GM19023 (cell line): ENCODE measurements at regions not wholly inside any gene's neighbourhood (a gene's known extent, or its start where the extent isn't known, plus 50 kb on each side); places are given as distances from the start of the nearest gene placed in this dataset.
A peak's percentile ranks its signal among the peaks of the same experiment; 100 is the strongest.
"Not testable (repeated sequence)": the region's sequence is repeated elsewhere in the genome, so short reads cannot be mapped to it uniquely, and the experiment has no call there.

ENCODE experiments used
- ATAC-seq: cut with Tn5 transposase; IDR thresholded peaks from one replicate; pipeline ENCODE4 v1.9.1; 2021; ENCODE audit warnings: mild to moderate bottlenecking, moderate library complexity; ENCODE audit not compliant: unreplicated experiment

DNA sequence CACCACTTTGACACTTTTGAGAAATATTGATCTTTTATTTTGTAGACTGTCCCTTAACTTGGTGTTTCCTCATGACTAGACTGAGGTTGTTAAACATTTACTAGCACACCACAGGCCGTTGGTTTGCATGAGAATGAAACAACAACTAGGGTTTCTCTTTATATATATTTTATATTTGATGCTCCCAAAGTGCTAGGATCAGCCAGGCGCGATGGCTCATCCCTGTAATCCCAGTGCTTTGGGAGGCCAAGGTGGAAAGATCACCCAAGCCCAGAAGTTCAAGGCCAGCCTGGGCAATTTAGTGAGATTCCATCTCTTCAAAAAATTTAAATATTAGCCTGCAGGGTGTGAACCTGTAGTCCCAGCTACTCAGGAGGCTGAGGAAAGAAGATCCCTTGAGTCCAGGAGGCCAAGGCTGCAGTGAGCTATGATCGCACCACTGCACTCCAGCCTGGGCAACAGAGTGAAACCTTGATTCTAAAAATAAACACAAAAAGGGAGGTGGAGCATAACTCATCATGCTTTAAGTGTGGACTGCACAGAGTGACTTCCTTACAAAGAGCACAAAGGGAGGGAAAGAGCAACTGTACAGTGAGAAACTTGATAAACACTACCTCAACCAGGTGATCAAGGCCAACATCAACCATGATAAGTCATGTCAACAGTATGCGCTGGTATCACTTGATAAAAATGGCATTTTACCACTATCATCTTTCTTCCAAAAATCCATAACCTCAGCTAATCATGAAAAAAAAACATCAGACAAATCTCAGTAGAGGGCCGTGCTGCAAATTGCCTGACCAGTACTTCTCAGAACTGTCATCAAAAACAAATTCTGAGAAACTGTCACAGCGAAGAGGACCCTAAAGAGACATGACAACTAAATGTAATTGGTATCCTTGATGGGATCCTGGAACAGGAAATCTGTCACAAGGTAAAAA is 72.8 kb upstream of the ATF7IP2 start:
- ATAC-seq, result peak; percentile 77

DNA sequence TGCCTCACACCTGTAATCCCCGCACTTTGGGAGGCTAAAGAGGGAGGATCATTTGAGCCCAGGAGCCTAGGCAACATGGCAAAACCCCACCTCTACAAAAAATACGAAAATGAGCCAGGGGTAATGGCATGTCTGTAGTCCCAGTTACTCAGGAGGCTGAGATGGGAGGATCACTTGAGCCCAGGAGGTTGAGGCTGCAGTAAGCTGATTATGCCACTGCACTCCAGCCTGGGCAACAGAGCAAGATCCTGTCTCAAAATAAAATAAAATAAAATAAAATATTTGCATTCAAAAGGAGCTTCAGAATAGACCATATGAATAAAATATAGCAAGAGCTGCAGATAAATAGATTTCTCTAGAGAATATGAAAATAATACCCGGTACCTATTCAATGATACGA is 71.5 kb upstream of the ATF7IP2 start:
- ATAC-seq, result no peak

DNA sequence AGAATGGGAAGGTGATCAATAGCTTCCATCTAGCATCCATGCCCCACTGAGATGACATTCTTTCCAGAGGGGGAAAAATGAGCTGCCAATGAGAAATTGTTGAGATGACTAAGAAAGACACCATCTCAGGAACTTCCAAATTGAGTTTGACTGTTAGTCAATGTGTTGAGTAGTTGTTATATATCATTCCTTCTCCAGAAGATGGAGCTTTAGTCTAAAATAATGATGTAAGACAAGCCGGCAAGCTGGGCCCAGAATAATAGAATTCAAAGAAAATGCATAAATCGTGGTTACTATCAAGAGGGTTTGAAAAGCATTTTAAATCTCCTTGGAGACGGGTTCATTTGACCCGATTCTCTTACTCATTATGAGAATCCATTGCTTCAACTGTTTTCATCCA is 71.0 kb upstream of the ATF7IP2 start:
- ATAC-seq, result no peak

DNA sequence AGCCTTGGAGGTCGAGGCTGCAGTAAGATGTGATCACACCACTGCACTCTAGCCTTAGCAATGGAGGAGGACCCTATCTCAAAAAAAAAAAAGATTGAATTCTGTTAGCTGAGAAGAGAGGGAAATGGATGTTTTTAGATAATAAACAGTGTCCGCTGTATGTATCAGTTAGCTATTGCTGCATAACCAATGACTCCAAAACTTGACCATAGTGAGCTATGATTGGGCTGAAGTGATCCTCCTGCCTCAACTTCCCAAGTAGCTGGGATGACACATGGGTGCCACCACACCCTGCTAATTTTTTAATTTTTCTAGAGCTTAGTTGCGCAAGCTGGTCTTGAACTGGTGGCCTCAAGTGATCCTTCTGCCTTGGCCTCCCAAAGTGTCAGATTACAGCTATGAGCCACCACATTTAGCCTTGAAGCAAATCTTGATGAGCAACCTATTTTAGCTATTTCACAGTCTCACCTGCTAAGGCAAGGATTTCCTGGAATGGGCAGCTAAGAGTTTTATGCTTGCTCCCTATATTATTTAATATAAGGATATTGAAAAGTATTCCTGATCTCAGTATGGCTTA is 68.3 kb upstream of the ATF7IP2 start:
- ATAC-seq, result no peak

DNA sequence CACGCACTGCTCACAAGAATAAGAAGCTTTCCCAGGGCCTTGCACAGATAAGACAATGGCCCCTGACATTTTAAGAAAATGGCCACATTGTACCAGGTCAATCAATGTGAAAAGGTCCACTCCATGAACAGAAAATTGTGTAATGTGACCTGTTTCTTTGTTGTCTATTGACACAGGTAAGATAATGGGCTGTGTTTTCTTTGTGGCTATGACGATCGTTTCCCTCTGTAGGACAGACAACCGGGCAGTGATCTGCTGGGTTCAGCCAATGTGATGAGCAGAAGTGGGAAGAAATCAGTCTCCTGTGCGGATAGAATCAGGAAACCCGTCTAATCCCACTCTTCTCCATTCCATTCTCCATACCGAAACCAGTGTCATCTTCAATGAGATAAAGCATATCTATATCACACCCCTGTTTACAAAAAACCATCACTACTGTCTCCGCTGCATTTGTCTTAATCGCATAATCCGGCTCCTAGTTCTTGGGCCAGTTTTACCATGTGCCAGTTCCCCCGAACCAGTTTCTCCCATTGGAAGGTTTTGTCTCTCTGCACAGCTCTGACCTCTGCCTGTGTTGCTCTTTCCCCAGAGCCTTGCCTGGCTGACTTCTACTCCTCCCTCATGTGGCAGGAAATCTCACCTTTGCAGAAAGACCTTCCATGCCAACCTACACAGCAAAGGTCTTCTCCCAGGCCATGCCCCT is 66.9 kb upstream of the ATF7IP2 start:
- ATAC-seq, result no peak

DNA sequence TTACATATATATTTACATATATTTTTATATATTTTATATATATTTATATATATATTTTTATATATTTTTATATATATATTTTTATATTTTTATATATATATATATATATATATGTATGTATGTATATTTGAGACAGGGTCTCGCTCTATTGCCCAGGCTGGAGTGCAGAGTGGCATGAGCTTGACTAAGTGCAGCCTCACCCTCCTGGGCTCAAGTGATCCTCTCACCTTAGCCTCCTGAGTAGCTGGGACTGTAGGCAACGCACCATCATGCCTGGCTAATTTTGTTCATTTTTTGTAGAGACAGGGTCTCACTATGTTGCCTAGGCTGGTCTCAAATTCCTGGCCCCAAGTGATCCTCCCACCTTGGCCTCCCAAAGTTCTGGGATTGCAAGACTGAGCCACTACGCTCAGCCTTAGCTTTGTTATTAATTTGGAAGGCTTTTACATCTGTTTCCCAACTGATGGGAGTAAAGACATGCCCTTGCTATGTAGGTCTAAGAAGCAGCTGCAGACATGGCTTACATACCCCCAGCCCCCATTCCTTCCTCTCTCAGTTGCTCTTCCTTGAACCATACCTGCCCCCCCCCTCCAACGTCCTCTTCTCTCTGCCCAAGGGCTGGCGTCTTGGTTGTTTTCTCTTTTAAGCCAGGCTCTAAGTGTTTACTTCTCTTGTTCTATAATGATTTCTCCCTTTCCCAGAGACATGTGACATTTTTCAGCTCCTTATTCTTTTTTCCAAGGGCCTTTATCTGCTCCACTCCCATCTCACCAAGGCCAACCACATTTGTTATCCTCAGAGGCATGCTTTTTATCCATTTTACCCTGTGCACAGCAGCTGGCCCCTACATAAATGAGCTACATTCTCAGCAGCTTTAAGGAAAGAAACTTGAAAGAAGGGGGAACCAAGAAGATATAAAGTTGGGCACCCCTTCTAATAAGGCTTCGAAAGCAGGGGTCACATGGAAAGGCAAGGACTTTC is 64.2 kb upstream of the ATF7IP2 start:
- ATAC-seq, result no peak

DNA sequence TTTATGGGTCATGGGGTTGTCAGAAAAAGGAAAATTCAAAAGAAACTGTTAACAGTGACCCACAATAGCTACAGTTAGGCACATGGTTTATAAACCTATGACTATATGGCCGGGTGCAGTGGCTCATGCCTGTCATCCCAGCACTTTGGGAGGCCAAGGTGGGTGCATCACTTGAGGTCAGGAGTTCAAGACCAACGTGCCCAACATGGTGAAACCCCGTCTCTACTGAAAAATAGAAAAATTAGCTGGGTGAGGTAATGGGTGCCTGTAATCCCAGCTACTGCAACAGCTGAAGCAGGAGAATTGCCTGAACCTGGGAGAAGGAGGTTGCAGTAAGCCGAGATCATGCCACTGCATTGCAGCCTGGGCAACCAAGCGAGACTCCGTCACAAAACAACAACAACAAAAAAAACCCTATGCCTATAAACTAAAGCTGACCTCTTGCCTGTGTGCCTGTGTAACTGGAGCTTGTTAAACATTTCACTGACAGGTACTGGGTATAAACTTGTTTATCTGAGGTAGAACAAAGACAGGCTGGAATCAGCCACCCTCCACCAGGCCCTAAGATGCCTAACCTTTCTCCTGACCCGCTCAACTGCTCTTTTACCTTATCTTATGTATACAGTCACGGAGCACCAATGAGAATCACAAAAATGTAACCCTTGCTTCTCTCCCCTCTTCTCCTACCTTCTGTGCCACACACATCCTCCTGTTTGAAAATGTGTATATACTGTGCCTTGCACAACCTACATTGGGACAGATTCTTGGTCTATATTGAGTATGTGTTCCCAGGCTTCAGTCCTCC is 62.9 kb upstream of the ATF7IP2 start:
- no peak for ATAC-seq

DNA sequence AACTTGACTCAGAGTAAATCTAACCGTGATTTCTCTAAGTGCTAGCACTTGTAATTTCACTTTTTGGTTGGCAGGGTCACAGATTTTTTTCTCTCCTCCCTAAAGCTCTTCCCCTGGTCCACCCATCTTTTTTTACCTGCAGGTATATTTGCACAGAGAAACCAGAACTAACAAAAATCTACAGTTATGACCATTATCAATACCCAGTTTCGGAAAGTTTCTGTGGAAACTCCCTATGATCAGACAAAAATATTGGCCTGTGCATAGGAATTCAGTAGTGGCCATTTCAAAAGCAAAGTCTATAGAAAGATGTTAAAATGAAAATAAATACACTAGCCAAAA is 62.4 kb upstream of the ATF7IP2 start:
- ATAC-seq, result no peak

DNA sequence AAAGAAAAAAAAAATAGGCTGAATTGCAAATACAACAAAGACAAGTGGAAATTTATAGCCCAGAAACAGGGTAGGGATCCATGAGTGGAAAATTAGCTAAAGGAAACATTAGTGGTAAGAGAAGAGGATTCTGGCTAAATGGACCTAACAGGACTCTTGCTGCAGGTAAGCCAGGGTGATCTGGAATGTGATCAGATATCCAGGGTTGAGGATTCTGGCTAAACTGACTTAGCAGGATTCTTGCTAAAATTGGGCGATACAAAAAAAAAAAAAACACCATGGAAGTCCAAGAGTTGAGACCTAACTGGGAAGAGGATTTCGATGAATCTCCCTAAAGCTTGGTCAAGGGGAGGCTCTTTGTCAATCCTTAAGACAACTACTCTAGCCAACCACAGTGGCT is 61.7 kb upstream of the ATF7IP2 start:
- no peak for ATAC-seq

DNA sequence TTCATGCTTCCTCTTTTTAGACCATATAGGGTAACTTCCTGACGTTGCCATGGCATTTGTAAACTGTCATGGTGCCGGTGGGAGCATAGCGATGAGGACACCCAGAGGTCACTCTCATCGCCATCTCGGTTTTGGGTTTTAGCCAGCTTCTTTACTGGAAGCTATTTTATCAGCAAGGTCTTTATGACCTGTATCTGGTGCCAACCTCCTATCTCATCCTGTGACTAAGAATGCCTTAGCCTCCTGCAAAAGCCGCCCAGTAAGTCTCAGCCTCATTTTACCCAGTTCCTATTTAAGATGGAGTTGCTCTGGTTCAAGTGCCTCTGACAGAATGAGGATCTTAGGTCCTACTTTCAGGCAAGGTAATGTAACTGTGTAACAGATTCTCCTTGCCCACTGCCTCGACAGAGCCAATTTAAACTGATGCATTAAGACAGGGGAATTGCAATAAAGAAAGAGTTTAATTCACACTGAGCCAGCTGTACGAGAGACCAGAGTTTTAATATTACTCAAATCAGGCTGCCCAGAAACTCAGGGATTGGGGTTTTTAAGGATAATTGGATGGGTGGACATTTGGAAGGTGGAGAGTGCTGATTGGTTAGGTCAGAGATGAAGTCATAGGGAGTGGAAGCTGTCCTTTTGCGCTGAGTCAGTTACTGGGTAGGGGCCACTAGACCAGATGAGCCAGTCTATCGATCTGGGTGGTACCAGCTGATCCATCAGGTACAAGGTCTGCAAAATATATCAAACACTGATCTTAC is 59.9 kb upstream of the ATF7IP2 start:
- ATAC-seq, result no peak

DNA sequence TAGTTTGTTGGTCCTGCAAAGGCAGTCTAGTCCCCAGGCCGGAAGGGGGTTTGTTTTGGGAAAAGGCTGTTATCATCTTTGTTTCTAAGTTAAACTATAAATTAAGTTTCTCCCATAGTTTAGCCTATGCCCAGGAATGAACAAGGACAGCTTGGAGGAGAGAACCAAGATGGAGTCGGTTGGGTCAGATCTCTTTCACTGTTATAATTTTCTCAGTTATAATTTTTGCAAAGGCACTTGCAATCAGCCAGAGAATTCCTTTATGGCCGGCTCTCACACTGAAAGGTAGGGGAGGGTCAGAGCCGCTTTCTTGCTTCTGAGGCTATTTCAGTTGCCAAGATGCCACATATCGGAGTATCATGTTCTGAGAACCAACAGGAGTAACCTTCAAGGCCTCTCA is 59.2 kb upstream of the ATF7IP2 start:
- no peak for ATAC-seq

DNA sequence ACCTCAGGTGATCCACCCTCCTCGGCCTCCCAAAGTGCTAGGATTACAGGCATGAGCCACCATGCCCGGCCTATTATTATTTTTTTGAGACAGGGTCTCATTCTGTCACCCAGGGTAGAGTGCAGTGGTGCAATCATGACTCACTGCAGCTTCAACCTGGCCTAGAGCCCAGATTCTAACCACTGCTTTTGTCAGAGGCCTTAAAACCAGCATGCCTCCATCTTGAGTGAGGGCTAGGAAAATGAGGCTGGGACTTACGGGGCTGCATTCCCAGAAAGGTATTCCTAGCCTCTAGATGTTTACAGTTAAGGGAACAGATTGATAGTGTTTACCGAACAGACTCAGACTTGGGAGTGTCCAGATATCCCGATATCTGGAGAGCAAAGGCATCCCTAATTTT is 57.6 kb upstream of the ATF7IP2 start:
- ATAC-seq, result not testable (repeated sequence)

DNA sequence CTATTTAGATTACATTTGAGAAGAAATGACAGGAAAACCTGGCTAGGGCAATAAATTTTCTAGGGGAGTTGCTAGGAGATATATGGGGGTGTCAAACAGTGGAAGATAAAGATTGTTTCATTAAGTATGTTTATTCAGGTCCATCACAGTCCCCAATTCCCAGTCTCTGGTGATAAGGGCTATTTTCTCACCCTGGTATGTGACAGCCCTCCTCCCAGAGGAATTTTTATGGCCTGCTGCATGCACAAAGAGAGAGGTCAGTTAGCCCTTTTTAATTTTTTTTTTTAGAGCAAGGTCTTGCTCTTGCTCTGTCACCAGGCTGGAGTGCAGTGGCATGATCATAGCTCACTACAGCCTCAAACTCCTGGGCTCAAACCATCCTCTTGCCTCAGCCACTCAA is 53.6 kb upstream of the ATF7IP2 start:
- ATAC-seq, result no peak

DNA sequence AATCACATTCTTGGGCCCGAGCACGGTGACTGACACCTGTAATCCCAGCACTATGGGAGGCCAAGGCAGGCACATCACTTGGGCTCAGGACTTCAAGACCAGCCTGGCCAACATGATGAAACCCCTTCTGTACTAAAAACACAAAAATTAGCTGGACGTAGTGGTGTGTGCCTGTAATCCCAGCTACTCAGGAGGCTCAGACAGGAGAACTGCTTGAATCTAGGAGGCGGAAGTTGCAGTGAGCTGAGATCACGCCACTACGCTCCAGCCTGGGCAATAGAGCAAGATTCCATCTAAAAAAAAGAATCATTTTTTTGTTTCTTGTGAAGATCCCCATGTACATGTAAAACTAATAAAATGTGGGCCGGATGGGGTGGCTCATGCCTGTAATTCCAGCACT is 53.1 kb upstream of the ATF7IP2 start:
- ATAC-seq, result no peak

DNA sequence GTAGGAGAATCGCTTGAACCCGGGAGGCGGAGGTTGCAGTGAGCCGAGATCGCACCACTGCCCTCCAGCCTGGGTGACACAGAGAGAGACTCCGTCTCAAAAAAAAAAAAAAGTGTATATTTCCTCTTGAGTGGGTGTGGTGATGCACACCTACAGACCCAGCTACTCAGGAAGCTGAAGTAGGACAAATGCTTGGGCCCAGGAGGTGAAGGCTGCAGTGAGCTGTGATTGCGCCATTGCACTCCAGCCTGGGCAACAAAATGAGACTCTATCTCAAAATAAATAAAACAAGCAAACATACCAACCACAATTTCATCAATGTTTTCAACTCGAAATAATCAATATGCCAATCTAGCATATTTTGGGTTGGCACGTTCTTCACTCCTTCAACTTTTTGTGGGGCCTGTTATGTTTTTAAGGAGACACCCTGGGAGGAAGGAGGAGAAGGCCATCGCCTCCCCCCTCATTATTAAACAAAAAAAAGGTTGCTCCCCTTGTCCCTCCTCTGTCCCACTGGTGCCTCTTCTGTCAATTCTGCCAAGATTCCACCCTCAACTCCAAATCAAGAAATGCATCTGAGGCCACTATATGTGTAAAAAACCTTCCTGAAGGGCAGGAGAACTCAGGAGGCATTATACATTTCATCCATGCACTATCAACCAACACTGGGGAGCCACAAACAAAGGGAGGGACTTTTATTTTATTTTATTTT is 52.4 kb upstream of the ATF7IP2 start:
- no peak for ATAC-seq

DNA sequence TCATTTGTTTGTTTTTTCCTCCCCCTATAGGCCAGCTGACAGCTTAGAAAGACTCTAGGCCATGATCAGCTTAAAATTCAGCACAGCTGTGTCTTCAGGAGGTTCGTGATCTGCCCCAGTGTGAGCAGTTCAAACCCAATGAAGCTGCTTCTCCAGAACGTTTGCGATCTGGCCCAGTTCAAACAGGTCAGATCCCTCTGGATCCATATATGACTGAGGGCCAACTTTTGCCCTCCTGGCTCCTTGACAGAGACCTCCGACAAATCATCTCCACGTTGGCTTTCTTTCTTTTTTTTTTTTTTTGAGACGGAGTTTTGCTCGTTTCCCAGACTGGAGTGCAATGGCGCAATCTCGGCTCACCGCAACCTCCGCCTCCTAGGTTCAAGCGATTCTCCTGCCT is 50.2 kb upstream of the ATF7IP2 start:
- ATAC-seq, result no peak
